GM12872 (cell line): ENCODE measurements at regions not wholly inside any gene's neighbourhood (a gene's known extent, or its start where the extent isn't known, plus 50 kb on each side); places are given as distances from the start of the nearest gene placed in this dataset.

ENCODE experiments used
- TF ChIP-seq, protein P1 (sequence below): IDR thresholded peaks from 3 replicates; pipeline ENCODE4 v1.5.1; 2011; ENCODE audit warnings: low read depth, mild to moderate bottlenecking, low read length, moderate library complexity; ENCODE audit not compliant: insufficient read depth

DNA sequence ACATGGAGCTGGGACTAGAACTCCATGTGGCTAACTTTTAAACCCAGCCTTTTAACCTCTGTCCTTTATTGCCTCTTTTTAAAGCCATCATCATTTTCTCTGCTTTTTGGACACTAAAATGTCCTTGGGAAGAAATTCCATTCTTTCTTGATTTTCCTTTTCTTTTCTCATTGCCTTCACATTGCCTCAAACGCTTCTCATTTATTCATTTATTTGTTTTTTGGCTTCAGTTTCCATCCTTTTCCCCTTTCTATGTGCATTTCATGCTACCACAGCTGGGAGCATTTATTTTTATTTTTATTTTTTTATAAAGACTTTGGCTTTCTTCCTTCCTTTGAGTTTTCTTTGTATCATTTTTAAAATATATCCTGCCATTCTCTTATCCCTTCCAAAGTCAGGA lies 212.2 kb downstream of the DACT1 start:
- TF ChIP-seq, protein P1, sequence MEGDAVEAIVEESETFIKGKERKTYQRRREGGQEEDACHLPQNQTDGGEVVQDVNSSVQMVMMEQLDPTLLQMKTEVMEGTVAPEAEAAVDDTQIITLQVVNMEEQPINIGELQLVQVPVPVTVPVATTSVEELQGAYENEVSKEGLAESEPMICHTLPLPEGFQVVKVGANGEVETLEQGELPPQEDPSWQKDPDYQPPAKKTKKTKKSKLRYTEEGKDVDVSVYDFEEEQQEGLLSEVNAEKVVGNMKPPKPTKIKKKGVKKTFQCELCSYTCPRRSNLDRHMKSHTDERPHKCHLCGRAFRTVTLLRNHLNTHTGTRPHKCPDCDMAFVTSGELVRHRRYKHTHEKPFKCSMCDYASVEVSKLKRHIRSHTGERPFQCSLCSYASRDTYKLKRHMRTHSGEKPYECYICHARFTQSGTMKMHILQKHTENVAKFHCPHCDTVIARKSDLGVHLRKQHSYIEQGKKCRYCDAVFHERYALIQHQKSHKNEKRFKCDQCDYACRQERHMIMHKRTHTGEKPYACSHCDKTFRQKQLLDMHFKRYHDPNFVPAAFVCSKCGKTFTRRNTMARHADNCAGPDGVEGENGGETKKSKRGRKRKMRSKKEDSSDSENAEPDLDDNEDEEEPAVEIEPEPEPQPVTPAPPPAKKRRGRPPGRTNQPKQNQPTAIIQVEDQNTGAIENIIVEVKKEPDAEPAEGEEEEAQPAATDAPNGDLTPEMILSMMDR, result no peak

DNA sequence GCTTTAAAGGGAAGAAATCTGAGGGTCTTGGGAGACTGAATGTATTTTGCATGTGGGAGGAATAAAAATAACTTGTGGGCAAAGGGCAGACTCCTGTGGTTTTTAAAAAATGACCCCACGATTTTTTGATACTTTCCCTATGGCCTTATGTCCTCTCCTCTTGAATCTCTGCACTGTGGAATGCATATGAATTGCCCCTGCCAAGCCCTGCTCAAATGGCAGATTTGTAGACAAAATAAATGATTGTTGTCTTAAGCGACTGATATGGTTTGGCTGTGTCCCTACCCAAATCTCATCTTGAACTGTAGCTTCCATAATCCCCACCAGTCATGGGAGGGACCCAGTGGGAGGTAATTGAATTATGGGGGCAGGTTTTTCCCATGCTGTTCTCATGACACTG lies 223.8 kb downstream of the DACT1 start:
- TF ChIP-seq, protein P1, result no peak

DNA sequence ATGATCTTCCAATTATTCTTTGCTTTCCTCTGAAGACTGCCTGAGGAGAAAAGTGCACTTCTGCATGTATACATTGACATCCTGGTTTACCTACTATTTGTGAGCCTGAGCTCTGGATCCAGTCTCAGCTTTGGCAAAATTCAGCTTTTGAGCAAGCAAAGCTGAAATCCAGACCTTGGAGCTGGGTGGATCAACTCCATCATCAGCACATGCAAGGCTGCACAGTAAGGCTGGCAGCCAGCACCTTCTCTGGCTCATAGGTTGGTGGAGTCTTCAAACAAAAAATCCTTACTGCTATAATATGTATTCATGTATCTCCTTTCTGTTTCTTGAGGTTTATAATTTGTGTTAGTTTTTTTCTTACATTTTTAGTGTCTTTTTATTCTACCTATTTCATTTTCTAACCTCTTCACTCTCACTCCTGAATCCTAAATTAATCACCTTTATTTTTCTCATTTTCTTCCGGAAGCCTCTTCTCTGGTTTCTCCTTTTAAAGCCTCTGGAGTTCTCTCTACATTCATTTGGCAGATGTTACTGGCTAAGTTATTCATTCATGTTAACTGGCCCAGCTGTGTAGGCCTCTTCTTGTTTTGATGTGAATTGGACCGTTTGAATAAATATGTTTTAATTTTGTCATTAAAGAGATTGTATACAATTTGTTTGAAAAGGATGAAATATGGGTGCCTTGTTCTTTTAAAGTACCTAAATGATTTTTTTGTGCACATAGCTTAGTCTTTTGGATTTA lies 224.8 kb downstream of the DACT1 start:
- TF ChIP-seq, protein P1, result no peak

DNA sequence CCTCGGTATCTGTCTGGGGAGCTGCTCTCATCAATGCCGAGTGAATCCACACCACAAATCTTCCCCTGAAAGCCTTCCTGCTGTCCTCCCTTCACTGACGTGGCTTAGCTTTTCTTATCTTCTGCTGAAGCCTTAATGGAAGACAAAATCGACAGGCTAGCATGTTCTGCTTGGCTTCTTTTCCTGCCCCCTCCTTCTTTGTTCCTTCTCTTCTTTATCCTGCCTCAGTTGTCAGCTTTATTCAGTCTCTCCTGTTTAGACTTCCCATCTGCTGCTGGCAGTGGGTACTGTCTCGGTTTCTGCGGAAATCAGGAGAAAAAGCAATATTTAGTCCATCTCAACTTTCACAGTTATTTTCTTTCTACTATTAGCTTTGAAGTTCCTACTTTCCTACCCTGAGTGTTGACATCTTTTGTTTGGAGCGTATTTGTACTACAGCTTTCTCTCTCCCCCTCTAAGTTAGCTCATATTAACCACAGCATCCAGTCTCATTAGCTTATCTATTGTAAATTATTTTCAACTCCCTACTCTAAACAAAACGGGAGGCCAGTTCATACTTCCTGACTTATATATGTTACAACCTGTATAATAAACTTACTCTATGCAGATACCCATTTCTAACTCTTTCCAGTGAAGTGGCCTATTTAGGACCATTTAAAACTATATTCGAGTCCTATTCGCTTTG lies 226.0 kb downstream of the DACT1 start:
- TF ChIP-seq, protein P1, result no peak

DNA sequence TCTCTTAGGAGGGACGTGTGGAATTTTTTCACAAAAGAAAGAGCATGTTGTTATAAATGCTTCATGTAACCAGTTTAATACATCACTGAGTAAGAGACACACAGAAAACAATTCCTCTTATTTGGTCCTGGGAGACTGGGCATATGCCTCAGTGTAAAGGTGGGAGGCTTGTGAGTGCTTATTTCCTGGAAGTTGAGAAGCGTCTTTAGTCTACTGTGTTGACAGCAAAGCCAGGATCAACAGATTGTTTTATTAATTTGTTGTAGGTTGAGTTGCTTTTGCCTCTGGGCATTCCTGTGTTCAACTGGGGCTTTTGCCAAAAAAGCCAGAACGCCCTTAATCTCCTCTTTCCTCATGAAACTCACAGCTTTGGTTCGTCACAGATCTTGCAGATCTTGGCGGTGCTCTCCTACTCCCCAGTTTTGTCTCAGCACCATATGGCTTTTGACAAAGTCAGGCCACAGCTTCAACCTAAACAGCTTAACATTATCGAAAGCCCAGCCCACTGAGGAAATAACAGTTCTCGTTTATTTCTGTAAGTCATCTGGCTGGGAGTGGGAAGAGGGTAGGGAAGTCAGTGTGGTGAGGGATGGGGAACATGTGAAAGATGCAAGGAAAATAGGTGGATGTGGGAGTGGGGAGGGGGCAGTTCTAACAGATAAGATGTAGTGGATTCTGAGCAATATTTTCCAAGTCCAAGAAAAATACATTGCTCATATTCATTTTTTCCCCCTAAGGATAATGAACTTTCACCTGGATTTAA lies 227.2 kb downstream of the DACT1 start:
- TF ChIP-seq, protein P1, result no peak

DNA sequence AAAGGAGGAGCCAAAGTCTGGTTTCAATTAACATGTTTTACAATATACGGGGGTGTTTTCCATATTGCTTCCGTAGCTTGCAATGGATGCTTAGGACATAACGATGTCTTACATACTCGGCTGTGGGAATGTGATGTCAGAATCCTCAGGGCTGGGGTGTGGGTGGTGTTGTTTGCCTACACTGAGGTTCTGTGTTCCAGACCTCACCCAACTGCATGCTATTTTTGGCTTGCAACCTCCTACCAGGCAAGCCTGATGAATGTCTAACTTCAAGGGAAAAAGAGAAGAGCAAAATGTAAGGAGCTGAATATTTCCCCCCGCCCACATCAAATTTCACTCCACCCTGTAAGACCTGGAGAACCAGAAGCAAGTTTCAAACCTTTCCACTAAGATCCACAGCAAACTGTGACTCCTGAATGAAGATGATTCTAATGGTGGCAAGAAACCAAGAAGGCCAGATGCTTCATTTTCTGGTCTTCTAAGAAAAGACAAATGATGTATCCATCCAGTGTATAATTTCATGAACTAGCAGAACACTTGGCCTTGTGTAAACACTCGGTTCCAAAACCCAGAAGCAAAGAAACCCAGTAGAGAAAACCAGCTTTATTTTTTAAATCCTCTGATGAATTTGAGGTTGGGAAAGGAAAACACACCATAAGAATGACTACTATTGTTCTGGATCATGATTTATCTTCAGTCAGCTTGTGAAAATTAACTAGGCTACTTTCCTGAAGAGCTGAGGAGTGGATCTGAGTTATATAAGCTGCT lies 227.9 kb downstream of the DACT1 start:
- TF ChIP-seq, protein P1, result no peak
